HCT116 (cell line): ENCODE measurements at regions not wholly inside any gene's neighbourhood (a gene's known extent, or its start where the extent isn't known, plus 50 kb on each side); places are given as distances from the start of the nearest gene placed in this dataset.

Experiments
- ATAC-seq: fragments of 200-7000 bp; cut with Tn5 transposase; 2 replicates; pipeline ENCODE4 v1.9.1; 2020; ENCODE audit warnings: mild to moderate bottlenecking, moderate library complexity
- BruUV-seq: library from RNA; stranded (reverse); fragments of 400-500 nt; replicated peaks from 2 replicates; lab custom pipeline; 2021; lab: Mats Ljungman, UMichigan
- CTCF ChIA-PET: fragments of 300-600 bp; sonication (Branson Sonifier 250); formaldehyde crosslinking; loops from one replicate; lab custom pipeline; 2021; ENCODE audit warnings: antibody characterized with exemption; lab: Charles Lee
- POLR2A ChIA-PET: fragments of 300-600, 350-600 bp; sonication (Branson Sonifier 250); formaldehyde crosslinking; loops from one replicate; lab custom pipeline; 2021; ENCODE audit warnings: antibody characterized with exemption; lab: Charles Lee
- RAD21 ChIA-PET, 2 experiments: fragments of 300-600 bp; sonication (Branson Sonifier 250); formaldehyde crosslinking; loops; one replicate each; lab custom pipeline; 2023; ENCODE audit warnings: low total read pairs in 2 of 2; ENCODE audit not compliant: uncharacterized antibody in 2 of 2, unreplicated experiment in 2 of 2, low non-redundant PET in 1 of 2; lab: Charles Lee
- DNase-seq: peaks from one replicate; pipeline ENCODE4 v3.0.0-alpha.2; 2010; ENCODE audit warnings: low read depth, low spot score
- H2AFZ ChIP-seq: fragments of 200-600 bp; shearing (Covaris generic), sonication (generic); 2 replicates; pipeline ENCODE4 v1.6.1; 2017; ENCODE audit warnings: low read depth, mixed run types, mixed read lengths, antibody characterized with exemption, low read length; ENCODE audit not compliant: poor library complexity, severe bottlenecking
- H3K27ac ChIP-seq: 2 replicates; pipeline ENCODE4 v1.5.1; 2012; ENCODE audit warnings: low read depth, low read length
- H3K27me3 ChIP-seq: fragments of 200-600 bp; sonication (generic); 2 replicates; pipeline ENCODE4 v1.6.1; 2016; ENCODE audit warnings: mixed run types, low read length, mixed read lengths; ENCODE audit not compliant: insufficient read depth
- H3K36me3 ChIP-seq, 2 experiments: fragments of 200-500 bp in 1 of 2; fragments of 200-600 bp in 1 of 2; sonication (Bioruptor generic) in 1 of 2; sonication (generic) in 1 of 2; 2 replicates each; pipeline versions ENCODE4 v1.5.1 to v1.6.1; 2014 to 2016; ENCODE audit warnings: low read length in 2 of 2, inconsistent platforms in 1 of 2, mixed read lengths in 1 of 2, mixed run types in 1 of 2; ENCODE audit not compliant: insufficient read depth in 2 of 2, control insufficient read depth in 1 of 2
- H3K4me1 ChIP-seq, 2 experiments: fragments of 200-600 bp in 1 of 2; sonication (generic) in 1 of 2; 2 replicates each; pipeline versions ENCODE4 v1.5.1 to v1.6.1; 2012 to 2017; ENCODE audit warnings: low read length in 2 of 2, inconsistent platforms in 1 of 2, mild to moderate bottlenecking in 1 of 2, mixed read lengths in 1 of 2, mixed run types in 1 of 2, moderate library complexity in 1 of 2; ENCODE audit not compliant: insufficient read depth in 2 of 2, control insufficient read depth in 1 of 2
- H3K4me2 ChIP-seq: fragments of 200-600 bp; sonication (generic); 2 replicates; pipeline ENCODE4 v1.6.1; 2017; ENCODE audit warnings: mixed run types, low read length, mixed read lengths
- H3K4me3 ChIP-seq, 2 experiments: fragments of 200-600 bp in 1 of 2; sonication (generic) in 1 of 2; replicated peaks in 1 of 2; 2 replicates each; pipeline ENCODE4 v1.5.1; 2011 to 2016; ENCODE audit warnings: low read length in 2 of 2, control low read depth in 1 of 2, low read depth in 1 of 2, mild to moderate bottlenecking in 1 of 2, mixed read lengths in 1 of 2, mixed run types in 1 of 2
- H3K79me2 ChIP-seq: fragments of 200-600 bp; sonication (generic); 2 replicates; pipeline ENCODE4 v1.6.1; 2017; ENCODE audit warnings: mild to moderate bottlenecking, mixed run types, low read length, moderate library complexity, mixed read lengths; ENCODE audit not compliant: insufficient read depth
- H3K9ac ChIP-seq: fragments of 200-600 bp; sonication (generic); 2 replicates; pipeline ENCODE4 v1.6.1; 2016; ENCODE audit warnings: low read length, mixed read lengths
- H3K9me2 ChIP-seq: fragments of 200-600 bp; sonication (generic), shearing (Covaris generic); 2 replicates; pipeline ENCODE4 v1.6.1; 2017; ENCODE audit warnings: mixed run types, mild to moderate bottlenecking, moderate library complexity; ENCODE audit not compliant: insufficient read depth
- H3K9me3 ChIP-seq, 2 experiments: fragments of 200-500 bp in 1 of 2; fragments of 200-600 bp in 1 of 2; sonication (Bioruptor generic) in 1 of 2; sonication (generic) in 1 of 2; 2 replicates each; pipeline ENCODE4 v1.6.1; 2014 to 2017; ENCODE audit warnings: low read length in 2 of 2, mixed read lengths in 2 of 2, inconsistent platforms in 1 of 2, low read depth in 1 of 2, mild to moderate bottlenecking in 1 of 2, mixed run types in 1 of 2, moderate library complexity in 1 of 2; ENCODE audit not compliant: control insufficient read depth in 1 of 2, insufficient read depth in 1 of 2
- H4K20me1 ChIP-seq: fragments of 200-600 bp; sonication (generic), shearing (Covaris generic); 2 replicates; pipeline ENCODE4 v1.6.1; 2017; ENCODE audit warnings: mixed run types, mild to moderate bottlenecking, moderate library complexity; ENCODE audit not compliant: insufficient read depth
- CEBPB ChIP-seq: IDR thresholded peaks from 2 replicates; pipeline ENCODE4 v1.6.1; 2012; ENCODE audit warnings: low read depth
- ELF1 ChIP-seq: IDR thresholded peaks from 2 replicates; pipeline ENCODE4 v1.6.1; 2012; ENCODE audit warnings: low read depth, borderline replicate concordance
- EZH2 ChIP-seq: fragments of 200-600 bp; sonication (generic); IDR thresholded peaks from 2 replicates; pipeline ENCODE4 v1.6.1; 2017; ENCODE audit warnings: antibody characterized with exemption, mixed run types
- EZH2phosphoT487 ChIP-seq: fragments of 200-600 bp; IDR thresholded peaks from 2 replicates; pipeline ENCODE4 v1.6.1; 2018; ENCODE audit warnings: antibody characterized with exemption, borderline replicate concordance
- FOSL1 ChIP-seq: IDR thresholded peaks from 2 replicates; pipeline ENCODE4 v1.6.1; 2012; ENCODE audit warnings: low read depth
- JUND ChIP-seq: IDR thresholded peaks from 2 replicates; pipeline ENCODE4 v1.6.1; 2012
- POLR2A ChIP-seq: IDR thresholded peaks from 2 replicates; pipeline ENCODE4 v1.7.0; 2011; ENCODE audit warnings: borderline replicate concordance; ENCODE audit not compliant: insufficient read depth, insufficient read length; ENCODE audit errors: extremely low read depth
- POLR2AphosphoS5 ChIP-seq: IDR thresholded peaks from 2 replicates; pipeline ENCODE4 v1.6.1; 2011; ENCODE audit warnings: mild to moderate bottlenecking, low read depth, low read length, moderate library complexity
- RAD21 ChIP-seq: IDR thresholded peaks from 2 replicates; pipeline ENCODE4 v1.6.1; 2012; ENCODE audit warnings: low read depth, mild to moderate bottlenecking
- SRF ChIP-seq: IDR thresholded peaks from 2 replicates; pipeline ENCODE4 v1.6.1; 2012; ENCODE audit warnings: low read depth
- TCF7L2 ChIP-seq: IDR thresholded peaks from 2 replicates; pipeline ENCODE4 v1.7.0; 2011; ENCODE audit warnings: borderline replicate concordance, inconsistent platforms; ENCODE audit not compliant: insufficient read depth, insufficient read length; ENCODE audit errors: extremely low read depth
- ZNF274 ChIP-seq: fragments of 200-500 bp; sonication (Bioruptor generic); IDR thresholded peaks from 2 replicates; pipeline ENCODE4 v1.6.1; 2014; ENCODE audit warnings: mild to moderate bottlenecking, low read depth, low read length, inconsistent platforms
- intact Hi-C: fragments of 100-400 bp; cut with micrococcal nuclease; formaldehyde crosslinking; loops from 2 replicates; pipeline ENCODE4 v1.10.0; 2022
- TF ChIP-seq, protein P1 (sequence below): IDR thresholded peaks from 2 replicates; pipeline ENCODE4 v1.6.1; 2012; ENCODE audit warnings: low read depth
- TF ChIP-seq, protein P2 (sequence below): IDR thresholded peaks from 2 replicates; pipeline ENCODE4 v1.6.1; 2012
- TF ChIP-seq, protein P3 (sequence below): IDR thresholded peaks from 2 replicates; pipeline ENCODE4 v1.6.1; 2012

DNA sequence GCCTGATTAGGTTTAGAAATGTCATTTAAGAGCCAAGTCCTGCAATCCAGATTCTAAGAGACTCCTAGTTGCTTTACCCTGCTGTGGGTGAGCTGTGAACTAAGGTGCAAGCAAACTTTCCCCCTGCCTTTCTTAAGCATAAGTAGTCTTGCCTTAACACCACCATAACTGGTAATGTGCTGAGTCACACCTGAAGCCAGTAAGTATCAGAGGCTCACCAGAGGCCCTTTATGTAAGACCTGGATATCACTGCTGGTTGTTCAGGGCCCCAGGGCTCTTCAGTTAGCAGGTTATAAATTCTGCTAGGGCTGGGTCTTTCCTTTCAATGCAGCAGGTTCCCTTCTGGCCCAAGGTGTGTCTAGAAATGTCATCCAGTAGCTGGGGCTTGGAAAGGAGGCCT is 509.9 kb downstream of the VGLL3 start:
- BruUV-seq = no TSS peak
- Histone ChIP-seq H3K4me2 (no peak overlapping the region), H3K4me3 (no peak overlapping the region), H3K27ac (no peak overlapping the region), H3K9me3 (peaks cover 7 to 17% of the 10 kb centered on the region in 2 experiments; a peak in 3 of 4 replicates)
- intact Hi-C loops = no loop called here
- DNase-seq = no peak
- ChIA-PET POLR2A (no interaction called here), RAD21 (no interaction called here)
- TF ChIP-seq POLR2AphosphoS5 (no peak), CEBPB (no peak), SRF (no peak), TCF7L2 (no peak), JUND (no peak), RAD21 (no peak), ZNF274 (no peak), FOSL1 (no peak), ELF1 (no peak), POLR2A (no peak), EZH2 (no peak), EZH2phosphoT487 (no peak)
- TF ChIP-seq, protein P1, sequence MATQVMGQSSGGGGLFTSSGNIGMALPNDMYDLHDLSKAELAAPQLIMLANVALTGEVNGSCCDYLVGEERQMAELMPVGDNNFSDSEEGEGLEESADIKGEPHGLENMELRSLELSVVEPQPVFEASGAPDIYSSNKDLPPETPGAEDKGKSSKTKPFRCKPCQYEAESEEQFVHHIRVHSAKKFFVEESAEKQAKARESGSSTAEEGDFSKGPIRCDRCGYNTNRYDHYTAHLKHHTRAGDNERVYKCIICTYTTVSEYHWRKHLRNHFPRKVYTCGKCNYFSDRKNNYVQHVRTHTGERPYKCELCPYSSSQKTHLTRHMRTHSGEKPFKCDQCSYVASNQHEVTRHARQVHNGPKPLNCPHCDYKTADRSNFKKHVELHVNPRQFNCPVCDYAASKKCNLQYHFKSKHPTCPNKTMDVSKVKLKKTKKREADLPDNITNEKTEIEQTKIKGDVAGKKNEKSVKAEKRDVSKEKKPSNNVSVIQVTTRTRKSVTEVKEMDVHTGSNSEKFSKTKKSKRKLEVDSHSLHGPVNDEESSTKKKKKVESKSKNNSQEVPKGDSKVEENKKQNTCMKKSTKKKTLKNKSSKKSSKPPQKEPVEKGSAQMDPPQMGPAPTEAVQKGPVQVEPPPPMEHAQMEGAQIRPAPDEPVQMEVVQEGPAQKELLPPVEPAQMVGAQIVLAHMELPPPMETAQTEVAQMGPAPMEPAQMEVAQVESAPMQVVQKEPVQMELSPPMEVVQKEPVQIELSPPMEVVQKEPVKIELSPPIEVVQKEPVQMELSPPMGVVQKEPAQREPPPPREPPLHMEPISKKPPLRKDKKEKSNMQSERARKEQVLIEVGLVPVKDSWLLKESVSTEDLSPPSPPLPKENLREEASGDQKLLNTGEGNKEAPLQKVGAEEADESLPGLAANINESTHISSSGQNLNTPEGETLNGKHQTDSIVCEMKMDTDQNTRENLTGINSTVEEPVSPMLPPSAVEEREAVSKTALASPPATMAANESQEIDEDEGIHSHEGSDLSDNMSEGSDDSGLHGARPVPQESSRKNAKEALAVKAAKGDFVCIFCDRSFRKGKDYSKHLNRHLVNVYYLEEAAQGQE = no peak
- TF ChIP-seq, protein P2, sequence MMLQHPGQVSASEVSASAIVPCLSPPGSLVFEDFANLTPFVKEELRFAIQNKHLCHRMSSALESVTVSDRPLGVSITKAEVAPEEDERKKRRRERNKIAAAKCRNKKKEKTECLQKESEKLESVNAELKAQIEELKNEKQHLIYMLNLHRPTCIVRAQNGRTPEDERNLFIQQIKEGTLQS = no peak
- TF ChIP-seq, protein P3, sequence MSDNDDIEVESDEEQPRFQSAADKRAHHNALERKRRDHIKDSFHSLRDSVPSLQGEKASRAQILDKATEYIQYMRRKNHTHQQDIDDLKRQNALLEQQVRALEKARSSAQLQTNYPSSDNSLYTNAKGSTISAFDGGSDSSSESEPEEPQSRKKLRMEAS = no peak
- TF ChIP-seq, all 23 proteins: peak for 0
- ATAC-seq = no peak
- H3K27me3 ChIP-seq = no peaks in the 10 kb centered on the region
- no peak overlapping the region for H2AFZ ChIP-seq
- H4K20me1 ChIP-seq = no peaks in the 10 kb centered on the region
- no peaks in the 10 kb centered on the region for H3K4me1 ChIP-seq
- CTCF ChIA-PET = no interaction called here
- no peaks in the 10 kb centered on the region for H3K79me2 ChIP-seq
- H3K9me2 ChIP-seq = no peaks in the 10 kb centered on the region
- H3K36me3 ChIP-seq = no peaks in the 10 kb centered on the region
- H3K9ac ChIP-seq = no peak overlapping the region
